ENCODE measurements at regions not wholly inside any gene's neighbourhood (a gene's known extent, or its start where the extent isn't known, plus 50 kb on each side); places are given as distances from the start of the nearest gene placed in this dataset.

GRCh38 chr7:8985255-8985654, 551.8 kb downstream of the NXPH1 start:
- Histone ChIP-seq H4K20me1 (no peaks in the 10 kb centered on the region), H3K9me3 (no peaks in the 10 kb centered on the region), H3K4me3 (no peak overlapping the region), H3K9ac (no peak overlapping the region), H3K27me3 (no peaks in the 10 kb centered on the region), H3K27ac (no peak overlapping the region), H3K36me3 (no peaks in the 10 kb centered on the region), H3K4me1 (peaks cover 4% of the 10 kb centered on the region; the same call in 1 of the 2 replicates), H3K4me2 (no peak overlapping the region)
- TF ChIP-seq Cebpa-rat (IDR thresholded peaks at IDR 0.05), result no peak

- Histone ChIP-seq H3K9me3 (no peaks in the 10 kb centered on the region), H3K4me2 (no peak overlapping the region; the same call in 1 of the 2 replicates), H3K27me3 (no peaks in the 10 kb centered on the region), H3K27ac (no peak overlapping the region), H4K20me1 (no peaks in the 10 kb centered on the region), H3K4me1 (peaks cover 4% of the 10 kb centered on the region; the same call in 1 of the 2 replicates), H3K4me3 (no peak overlapping the region), H3K9ac (no peak overlapping the region), H3K36me3 (no peaks in the 10 kb centered on the region)
- no peak for TF ChIP-seq Cebpa-rat (IDR thresholded peaks at IDR 0.05)
These were observed 554.9 kb downstream of the NXPH1 start for GRCh38 chr7:8988267-8988666.

GRCh38 chr7:8991159-8991558, 557.8 kb downstream of the NXPH1 start:
- no peak overlapping the region for H3K27ac ChIP-seq
- no peaks in the 10 kb centered on the region for H3K27me3 ChIP-seq
- no peak for TF ChIP-seq Cebpa-rat (IDR thresholded peaks at IDR 0.05)
- H3K36me3 ChIP-seq, result no peaks in the 10 kb centered on the region
- peaks cover 4% of the 10 kb centered on the region; the same call in 1 of the 2 replicates for H3K4me1 ChIP-seq
- H3K9ac ChIP-seq, result no peak overlapping the region
- no peak overlapping the region for H3K4me2 ChIP-seq
- H3K4me3 ChIP-seq, result no peak overlapping the region
- no peaks in the 10 kb centered on the region for H4K20me1 ChIP-seq
- no peaks in the 10 kb centered on the region for H3K9me3 ChIP-seq

- Histone ChIP-seq H4K20me1 (no peaks in the 10 kb centered on the region), H3K27ac (no peak overlapping the region), H3K36me3 (no peaks in the 10 kb centered on the region), H3K9me3 (no peaks in the 10 kb centered on the region), H3K27me3 (no peaks in the 10 kb centered on the region), H3K9ac (no peak overlapping the region), H3K4me1 (no peaks in the 10 kb centered on the region), H3K4me3 (no peak overlapping the region), H3K4me2 (no peak overlapping the region)
- TF ChIP-seq Cebpa-rat (IDR thresholded peaks at IDR 0.05), result no peak
These were observed 565.4 kb downstream of the NXPH1 start for GRCh38 chr7:8998762-8999161.

- Histone ChIP-seq H3K36me3 (no peaks in the 10 kb centered on the region), H3K27ac (no peak overlapping the region), H3K9ac (no peak overlapping the region), H3K9me3 (no peaks in the 10 kb centered on the region), H3K27me3 (no peaks in the 10 kb centered on the region), H3K4me1 (no peaks in the 10 kb centered on the region), H3K4me2 (no peak overlapping the region), H4K20me1 (no peaks in the 10 kb centered on the region), H3K4me3 (no peak overlapping the region)
- TF ChIP-seq Cebpa-rat (IDR thresholded peaks at IDR 0.05), result no peak
These were observed 580.5 kb downstream of the NXPH1 start for GRCh38 chr7:9013940-9014339.

GRCh38 chr7:9017286-9017685, 583.9 kb downstream of the NXPH1 start:
- TF ChIP-seq Cebpa-rat (IDR thresholded peaks at IDR 0.05), result no peak
- Histone ChIP-seq H3K4me1 (no peaks in the 10 kb centered on the region), H3K4me2 (no peak overlapping the region), H3K36me3 (no peaks in the 10 kb centered on the region), H4K20me1 (no peaks in the 10 kb centered on the region), H3K4me3 (no peak overlapping the region), H3K27ac (no peak overlapping the region), H3K27me3 (no peaks in the 10 kb centered on the region), H3K9me3 (no peaks in the 10 kb centered on the region), H3K9ac (no peak overlapping the region)

- H3K9ac ChIP-seq, result no peak overlapping the region
- no peak for TF ChIP-seq Cebpa-rat (IDR thresholded peaks at IDR 0.05)
These were observed 589.0 kb downstream of the NXPH1 start for GRCh38 chr7:9022456-9022855.

GRCh38 chr7:9023675-9024294, 590.4 kb downstream of the NXPH1 start:
- Histone ChIP-seq H3K9ac (no peak overlapping the region), H3K27ac (no peak overlapping the region), H4K20me1 (no peaks in the 10 kb centered on the region), H3K27me3 (no peaks in the 10 kb centered on the region), H3K36me3 (no peaks in the 10 kb centered on the region), H3K9me3 (no peaks in the 10 kb centered on the region), H3K4me2 (no peak overlapping the region), H3K4me1 (no peaks in the 10 kb centered on the region), H3K4me3 (no peak overlapping the region)
- TF ChIP-seq Cebpa-rat (IDR thresholded peaks at IDR 0.05), result no peak

More at GRCh38 chr7:9022456-9022855, 589.0 kb downstream of the NXPH1 start:
- Histone ChIP-seq H3K36me3 (no peaks in the 10 kb centered on the region), H3K27me3 (no peaks in the 10 kb centered on the region), H4K20me1 (no peaks in the 10 kb centered on the region), H3K4me2 (no peak overlapping the region), H3K4me3 (no peak overlapping the region), H3K9me3 (no peaks in the 10 kb centered on the region), H3K27ac (no peak overlapping the region), H3K4me1 (no peaks in the 10 kb centered on the region)

GRCh38 chr7:9026121-9026520, 592.7 kb downstream of the NXPH1 start:
- Histone ChIP-seq H3K36me3 (no peaks in the 10 kb centered on the region), H4K20me1 (no peaks in the 10 kb centered on the region), H3K9me3 (no peaks in the 10 kb centered on the region), H3K4me2 (no peak overlapping the region), H3K27me3 (no peaks in the 10 kb centered on the region), H3K4me1 (no peaks in the 10 kb centered on the region), H3K9ac (no peak overlapping the region), H3K4me3 (no peak overlapping the region), H3K27ac (no peak overlapping the region)
- TF ChIP-seq Cebpa-rat (IDR thresholded peaks at IDR 0.05), result no peak

- H3K9ac ChIP-seq, result no peak overlapping the region
- TF ChIP-seq Cebpa-rat (IDR thresholded peaks at IDR 0.05), result no peak
- no peaks in the 10 kb centered on the region for H4K20me1 ChIP-seq
- H3K9me3 ChIP-seq, result no peaks in the 10 kb centered on the region
- no peaks in the 10 kb centered on the region for H3K27me3 ChIP-seq
- H3K27ac ChIP-seq, result no peak overlapping the region
- H3K4me1 ChIP-seq, result no peaks in the 10 kb centered on the region
- H3K4me2 ChIP-seq, result no peak overlapping the region
- no peaks in the 10 kb centered on the region for H3K36me3 ChIP-seq
- no peak overlapping the region for H3K4me3 ChIP-seq
These were observed 594.6 kb downstream of the NXPH1 start for GRCh38 chr7:9028012-9028411.

Data from BLaER1 (cell line).